ENCODE measurements at regions not wholly inside any gene's neighbourhood (a gene's known extent, or its start where the extent isn't known, plus 50 kb on each side); places are given as distances from the start of the nearest gene placed in this dataset.

- Histone ChIP-seq H3K27me3 (no peaks in the 10 kb centered on the region), H3K36me3 (no peaks in the 10 kb centered on the region), H3K4me3 (ENCODE audit: low read depth in 1 of 2, low read length in 1 of 2) (no peak overlapping the region), H3K27ac (no peak overlapping the region), H3K4me1 (ENCODE audit: control insufficient read depth in 1 of 2, insufficient read depth in 1 of 2, low read depth in 1 of 2, low read length in 1 of 2) (no peaks in the 10 kb centered on the region), H3K9me3 (no peaks in the 10 kb centered on the region)
- TF ChIP-seq, protein P1, sequence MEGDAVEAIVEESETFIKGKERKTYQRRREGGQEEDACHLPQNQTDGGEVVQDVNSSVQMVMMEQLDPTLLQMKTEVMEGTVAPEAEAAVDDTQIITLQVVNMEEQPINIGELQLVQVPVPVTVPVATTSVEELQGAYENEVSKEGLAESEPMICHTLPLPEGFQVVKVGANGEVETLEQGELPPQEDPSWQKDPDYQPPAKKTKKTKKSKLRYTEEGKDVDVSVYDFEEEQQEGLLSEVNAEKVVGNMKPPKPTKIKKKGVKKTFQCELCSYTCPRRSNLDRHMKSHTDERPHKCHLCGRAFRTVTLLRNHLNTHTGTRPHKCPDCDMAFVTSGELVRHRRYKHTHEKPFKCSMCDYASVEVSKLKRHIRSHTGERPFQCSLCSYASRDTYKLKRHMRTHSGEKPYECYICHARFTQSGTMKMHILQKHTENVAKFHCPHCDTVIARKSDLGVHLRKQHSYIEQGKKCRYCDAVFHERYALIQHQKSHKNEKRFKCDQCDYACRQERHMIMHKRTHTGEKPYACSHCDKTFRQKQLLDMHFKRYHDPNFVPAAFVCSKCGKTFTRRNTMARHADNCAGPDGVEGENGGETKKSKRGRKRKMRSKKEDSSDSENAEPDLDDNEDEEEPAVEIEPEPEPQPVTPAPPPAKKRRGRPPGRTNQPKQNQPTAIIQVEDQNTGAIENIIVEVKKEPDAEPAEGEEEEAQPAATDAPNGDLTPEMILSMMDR (IDR thresholded peaks at IDR 0.05): no peak
Measured at GRCh38 chr12:88953029-88953586, 372.8 kb upstream of the KITLG start.

DNA sequence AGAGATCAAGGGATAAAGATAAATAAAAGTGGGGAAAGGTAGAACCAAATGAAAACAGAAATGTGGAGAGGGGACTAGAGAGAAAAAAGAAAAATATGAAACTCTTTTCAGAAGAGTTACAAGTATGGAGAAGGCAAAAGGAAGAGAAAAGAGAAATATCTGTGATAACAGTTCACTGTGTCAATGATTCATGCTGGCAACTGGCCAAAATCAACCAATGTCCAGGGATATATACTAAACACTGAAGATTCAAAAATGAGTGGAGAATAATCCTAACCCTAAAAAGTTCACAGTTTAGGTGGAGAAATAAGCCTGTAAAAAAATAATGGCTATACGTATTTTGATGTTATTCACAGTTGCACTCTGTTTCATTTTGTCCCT, 372.3 kb upstream of the KITLG start:
- no peak overlapping the region for H3K27ac ChIP-seq
- no peaks in the 10 kb centered on the region for H3K4me1 ChIP-seq (ENCODE audit: control insufficient read depth in 1 of 2, insufficient read depth in 1 of 2, low read depth in 1 of 2, low read length in 1 of 2)
- TF ChIP-seq, protein P1 (IDR thresholded peaks at IDR 0.05): no peak
- H3K36me3 ChIP-seq: no peaks in the 10 kb centered on the region
- H3K9me3 ChIP-seq: no peaks in the 10 kb centered on the region
- H3K27me3 ChIP-seq: no peaks in the 10 kb centered on the region
- no peak overlapping the region for H3K4me3 ChIP-seq (ENCODE audit: low read depth in 1 of 2, low read length in 1 of 2)

DNA sequence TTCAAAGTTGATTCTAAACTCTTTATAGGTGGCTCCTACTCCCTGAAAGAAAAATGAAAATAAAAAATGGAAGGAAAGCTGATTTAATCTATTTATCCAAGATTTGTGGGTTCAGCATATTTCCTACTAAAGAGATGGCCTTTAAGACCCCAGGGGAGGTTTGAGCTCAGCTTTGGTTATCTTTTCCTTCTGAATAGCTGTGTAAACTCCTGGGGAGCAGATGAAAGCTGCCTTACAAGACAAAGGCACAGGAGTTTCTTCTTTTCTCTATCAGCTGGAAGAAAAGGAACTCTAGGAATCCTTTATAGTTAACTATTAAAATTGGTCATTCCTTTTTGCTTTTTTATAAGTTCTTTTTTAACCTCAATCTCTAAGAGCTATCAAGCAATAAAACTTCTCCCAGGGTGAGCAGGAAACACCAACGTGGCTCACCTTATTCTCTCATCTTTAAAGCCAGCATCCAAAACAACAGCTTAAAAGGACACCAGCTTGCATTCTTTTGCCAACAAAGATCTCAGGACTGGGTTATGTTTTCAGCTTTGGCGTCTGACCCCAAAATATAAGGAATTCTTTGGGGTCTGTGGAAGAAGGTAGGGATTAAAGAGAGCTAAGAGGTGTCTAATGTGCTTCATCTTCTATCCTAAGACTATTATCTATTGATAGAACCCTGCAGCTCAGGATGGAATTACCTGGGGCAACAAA, 371.7 kb upstream of the KITLG start:
- Histone ChIP-seq H3K27ac (no peak overlapping the region), H3K36me3 (no peaks in the 10 kb centered on the region), H3K4me3 (ENCODE audit: low read depth in 1 of 2, low read length in 1 of 2) (no peak overlapping the region), H3K4me1 (ENCODE audit: control insufficient read depth in 1 of 2, insufficient read depth in 1 of 2, low read depth in 1 of 2, low read length in 1 of 2) (no peaks in the 10 kb centered on the region), H3K27me3 (no peaks in the 10 kb centered on the region), H3K9me3 (no peaks in the 10 kb centered on the region)
- TF ChIP-seq, protein P1 (IDR thresholded peaks at IDR 0.05): no peak

DNA sequence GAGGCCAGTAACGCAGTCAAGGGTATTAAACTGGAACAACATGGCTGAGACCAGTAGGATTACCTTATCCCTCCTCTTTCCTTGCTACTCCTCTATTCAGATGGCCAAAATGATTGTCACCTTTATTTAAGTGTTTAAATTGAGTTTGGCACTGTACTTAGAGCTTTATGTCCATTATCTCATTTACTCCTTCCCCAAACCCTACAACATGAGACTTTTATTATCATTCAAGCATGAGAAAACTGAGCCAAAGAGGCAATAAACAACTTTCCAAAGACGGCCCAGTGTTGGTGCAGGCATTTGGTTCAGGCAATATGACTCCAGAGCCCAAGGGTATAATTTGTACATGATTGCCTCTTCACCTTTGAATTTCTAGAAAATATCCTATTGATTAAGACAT, 370.9 kb upstream of the KITLG start:
- H3K27me3 ChIP-seq: no peaks in the 10 kb centered on the region
- H3K27ac ChIP-seq: no peak overlapping the region
- H3K36me3 ChIP-seq: no peaks in the 10 kb centered on the region
- no peak overlapping the region for H3K4me3 ChIP-seq (ENCODE audit: low read depth in 1 of 2, low read length in 1 of 2)
- no peaks in the 10 kb centered on the region for H3K4me1 ChIP-seq (ENCODE audit: control insufficient read depth in 1 of 2, insufficient read depth in 1 of 2, low read depth in 1 of 2, low read length in 1 of 2)
- no peaks in the 10 kb centered on the region for H3K9me3 ChIP-seq
- TF ChIP-seq, protein P1 (IDR thresholded peaks at IDR 0.05): no peak

- TF ChIP-seq, protein P1 (IDR thresholded peaks at IDR 0.05): no peak
- Histone ChIP-seq H3K27ac (no peak overlapping the region), H3K27me3 (no peaks in the 10 kb centered on the region), H3K9me3 (no peaks in the 10 kb centered on the region), H3K36me3 (no peaks in the 10 kb centered on the region), H3K4me1 (ENCODE audit: control insufficient read depth in 1 of 2, insufficient read depth in 1 of 2, low read depth in 1 of 2, low read length in 1 of 2) (no peaks in the 10 kb centered on the region), H3K4me3 (ENCODE audit: low read depth in 1 of 2, low read length in 1 of 2) (no peak overlapping the region)
Measured at GRCh38 chr12:88947486-88948043, 367.3 kb upstream of the KITLG start.
